GM12878 (cell line): ENCODE measurements at regions not wholly inside any gene's neighbourhood (a gene's known extent, or its start where the extent isn't known, plus 50 kb on each side); places are given as distances from the start of the nearest gene placed in this dataset.

Source experiments
- ATAC-seq: fragments of 200-7000 bp; cut with Tn5 transposase; 3 replicates; pipeline ENCODE4 v1.9.1; 2020; ENCODE audit warnings: mild to moderate bottlenecking, moderate library complexity
- BruUV-seq: library from RNA; stranded (reverse); fragments of 400-500 nt; replicated peaks from 2 replicates; lab custom pipeline; 2021; lab: Mats Ljungman, UMichigan
- CTCF ChIA-PET: fragments of 300-600 bp; sonication (Branson Sonifier 250); formaldehyde crosslinking; extraction: SDS; loops from one replicate; lab custom pipeline; 2021; ENCODE audit warnings: inconsistent platforms; lab: Yijun Ruan, JAX
- POLR2A ChIA-PET: fragments of 350-600 bp; formaldehyde crosslinking; extraction: SDS; loops from one replicate; lab custom pipeline; 2021; ENCODE audit warnings: inconsistent platforms; lab: Charles Lee
- RAD21 ChIA-PET: fragments of 300-600 bp; sonication (Branson Sonifier 250); formaldehyde crosslinking; loops from one replicate; lab custom pipeline; 2023; ENCODE audit warnings: antibody characterized with exemption; ENCODE audit not compliant: unreplicated experiment; lab: Charles Lee
- SMC1A ChIA-PET: fragments of 300-600 bp; sonication (Branson Sonifier 250); formaldehyde crosslinking; loops from one replicate; lab custom pipeline; 2023; ENCODE audit not compliant: unreplicated experiment, uncharacterized antibody; lab: Charles Lee
- DNase-seq: peaks from one replicate; pipeline ENCODE4 v3.0.0-alpha.2; 2011; ENCODE audit warnings: low read depth, low spot score
- FAIRE-seq: peaks from 3 replicates; lab custom pipeline; 2011; peaks lifted over from hg19 to GRCh38; lab: Jason Lieb, UNC
- H2AFZ ChIP-seq: 2 replicates; pipeline ENCODE4 v1.6.0; 2011; ENCODE audit warnings: low read depth, low read length, control low read depth; ENCODE audit not compliant: control insufficient read depth
- H3K27ac ChIP-seq: 2 replicates; pipeline ENCODE4 v1.5.1; 2011; ENCODE audit warnings: control low read depth; ENCODE audit not compliant: control insufficient read depth, insufficient read depth
- H3K27me3 ChIP-seq, 2 experiments: replicated peaks in 1 of 2; 2 replicates each; pipeline versions ENCODE4 v1.6.0 to v1.6.1; 2011; ENCODE audit warnings: low read length in 1 of 2; ENCODE audit not compliant: control insufficient read depth in 2 of 2, insufficient read depth in 2 of 2
- H3K36me3 ChIP-seq, 2 experiments: 2 replicates each; pipeline ENCODE4 v1.5.1; 2011; ENCODE audit warnings: low read length in 1 of 2; ENCODE audit not compliant: control insufficient read depth in 2 of 2, insufficient read depth in 2 of 2
- H3K4me1 ChIP-seq: 2 replicates; pipeline ENCODE4 v1.6.1; 2011; ENCODE audit warnings: mild to moderate bottlenecking, low read length, moderate library complexity, mixed read lengths; ENCODE audit not compliant: control insufficient read depth, insufficient read depth
- H3K4me2 ChIP-seq: 2 replicates; pipeline ENCODE4 v1.6.0; 2011; ENCODE audit warnings: control low read depth; ENCODE audit not compliant: control insufficient read depth, insufficient read depth
- H3K4me3 ChIP-seq: fragments of 200-600 bp; sonication (generic); 2 replicates; pipeline ENCODE4 v1.5.1; 2016
- H3K79me2 ChIP-seq: 2 replicates; pipeline ENCODE4 v1.6.0; 2011; ENCODE audit warnings: low read length; ENCODE audit not compliant: control insufficient read depth, insufficient read depth
- H3K9ac ChIP-seq: 2 replicates; pipeline ENCODE4 v1.8.0; 2011; ENCODE audit warnings: low read length, control low read depth, mixed read lengths; ENCODE audit not compliant: control insufficient read depth, insufficient read depth
- H3K9me3 ChIP-seq: replicated peaks from 3 replicates; pipeline ENCODE4 v1.5.1; 2011; ENCODE audit warnings: mild to moderate bottlenecking, low read length; ENCODE audit not compliant: control insufficient read depth, insufficient read depth
- H4K20me1 ChIP-seq: 2 replicates; pipeline ENCODE4 v1.6.0; 2011; ENCODE audit not compliant: control insufficient read depth, insufficient read depth
- BACH1 ChIP-seq: fragments of 450-650 bp; IDR thresholded peaks from 2 replicates; pipeline ENCODE4 v1.6.1; 2017; ENCODE audit warnings: mild to moderate bottlenecking, borderline replicate concordance
- BCL11A ChIP-seq: IDR thresholded peaks from 2 replicates; pipeline ENCODE4 v1.6.1; 2011; ENCODE audit warnings: low read depth, low read length
- BCLAF1 ChIP-seq: fragments of 450-650 bp; IDR thresholded peaks from 2 replicates; pipeline ENCODE4 v1.6.1; 2017; ENCODE audit warnings: antibody characterized with exemption, mild to moderate bottlenecking, moderate library complexity
- EGR1 ChIP-seq, 2 experiments: IDR thresholded peaks; 1 replicate in 1 of 2; 2 replicates in 1 of 2; pipeline ENCODE4 v1.6.1; 2011 to 2012; ENCODE audit warnings: low read depth in 2 of 2, low read length in 2 of 2, borderline replicate concordance in 1 of 2, mild to moderate bottlenecking in 1 of 2, moderate library complexity in 1 of 2
- FOXM1 ChIP-seq: IDR thresholded peaks from 2 replicates; pipeline ENCODE4 v1.6.1; 2012; ENCODE audit warnings: low read depth, mild to moderate bottlenecking, inconsistent platforms, low read length, moderate library complexity
- HSF1 ChIP-seq: fragments of 150-350 bp; IDR thresholded peaks from 2 replicates; pipeline ENCODE4 v1.6.1; 2014; ENCODE audit warnings: mild to moderate bottlenecking, low read depth, low read length
- MEF2A ChIP-seq: IDR thresholded peaks from 2 replicates; pipeline ENCODE4 v1.6.1; 2011; ENCODE audit warnings: low read depth, mild to moderate bottlenecking, low read length, moderate library complexity; ENCODE audit not compliant: insufficient read depth
- MEF2B ChIP-seq: fragments of 450-650 bp; IDR thresholded peaks from 2 replicates; pipeline ENCODE4 v1.6.1; 2018; ENCODE audit warnings: mild to moderate bottlenecking, moderate library complexity; ENCODE audit not compliant: partially characterized antibody, poor library complexity, severe bottlenecking
- NFIC ChIP-seq: IDR thresholded peaks from 2 replicates; pipeline ENCODE4 v1.6.1; 2012; ENCODE audit warnings: low read depth, mild to moderate bottlenecking, inconsistent platforms, low read length, moderate library complexity
- NFYA ChIP-seq: IDR thresholded peaks from 2 replicates; pipeline ENCODE4 v1.6.1; 2011; ENCODE audit warnings: low read depth, mild to moderate bottlenecking, low read length, improper control_type of control experiment, borderline replicate concordance
- POLR2AphosphoS2 ChIP-seq: IDR thresholded peaks from 2 replicates; pipeline ENCODE4 v1.6.1; 2011; ENCODE audit warnings: low read depth, mild to moderate bottlenecking, low read length, improper control_type of control experiment, moderate library complexity
- POLR2AphosphoS5 ChIP-seq: IDR thresholded peaks from 2 replicates; pipeline ENCODE4 v1.6.1; 2011; ENCODE audit warnings: mild to moderate bottlenecking, low read length, inconsistent platforms
- POU2F2 ChIP-seq: IDR thresholded peaks from 3 replicates; pipeline ENCODE4 v1.6.1; 2011; ENCODE audit warnings: low read depth, mild to moderate bottlenecking, low read length, borderline replicate concordance
- SMAD5 ChIP-seq: IDR thresholded peaks from 2 replicates; pipeline ENCODE4 v1.6.1; 2016; ENCODE audit warnings: antibody characterized with exemption, low read depth
- WRNIP1 ChIP-seq: IDR thresholded peaks from 2 replicates; pipeline ENCODE4 v1.6.1; 2011; ENCODE audit warnings: low read depth, low read length, improper control_type of control experiment, borderline replicate concordance
- ZNF274 ChIP-seq: IDR thresholded peaks from one replicate; pipeline ENCODE4 v1.8.0; 2011; ENCODE audit not compliant: insufficient read length, insufficient read depth
- ZNF622 ChIP-seq: fragments of 450-650 bp; IDR thresholded peaks from 2 replicates; pipeline ENCODE4 v1.6.1; 2017; ENCODE audit warnings: mild to moderate bottlenecking, inconsistent platforms
- WGBS: methylation state at CpG from one replicate; pipeline ENCODE4 v1.1.6; 2016; ENCODE audit warnings: low lambda C conversion rate; ENCODE audit not compliant: insufficient replicate concordance, insufficient coverage; ENCODE audit errors: missing lambda C conversion rate; 5-methylcytosine and 5-hydroxymethylcytosine counted together
- in situ Hi-C: fragments of 300-500 bp; cut with MboI; formaldehyde crosslinking; loops from 9 replicates; pipeline ENCODE4 v1.14.3; 2018; ENCODE audit warnings: mixed read lengths
- intact Hi-C: fragments of 100-400 bp; cut with micrococcal nuclease; formaldehyde crosslinking; loops from one replicate; pipeline ENCODE4 v1.14.2; 2022; ENCODE audit not compliant: unreplicated experiment

- ChIA-PET SMC1A (interaction anchor here (0.9 kb wide), 1 partner anchor 15 kb away, joined by 3 read pairs; no protein-coding TSS in a partner anchor), POLR2A (no interaction called here), CTCF (no interaction called here), RAD21 (no interaction called here)
- in situ Hi-C loops (no loop called here), intact Hi-C loops (no loop called here)
- Histone ChIP-seq H3K4me3 (no peak overlapping the region), H3K27ac (no peak overlapping the region), H3K9me3 (no peaks in the 10 kb centered on the region), H3K79me2 (no peaks in the 10 kb centered on the region), H3K4me1 (no peaks in the 10 kb centered on the region), H2AFZ (no peak overlapping the region; the same call in 1 of the 2 replicates), H3K4me2 (no peak overlapping the region), H3K36me3 (no peaks in the 10 kb centered on the region), H4K20me1 (no peaks in the 10 kb centered on the region), H3K27me3 (no peaks in the 10 kb centered on the region), H3K9ac (no peak overlapping the region)
- BruUV-seq, result no TSS peak
- ATAC-seq, result no peak
- no peak for FAIRE-seq
- TF ChIP-seq BCL11A (no peak), HSF1 (no peak), SMAD5 (no peak), ZNF274 (no peak), POLR2AphosphoS2 (no peak), MEF2A (no peak), WRNIP1 (no peak), ZNF622 (no peak), BACH1 (no peak), NFIC (no peak), POU2F2 (no peak), POLR2AphosphoS5 (no peak), BCLAF1 (no peak), FOXM1 (no peak), EGR1 (IDR thresholded peaks at IDR 0.05; ENCODE audit: borderline replicate concordance in 1 of 2, low read depth in 2 of 2, low read length in 2 of 2) (no peak), MEF2B (no peak), NFYA (no peak)
- DNase-seq, result no peak
- 100% methylated on average over 1 of the region's 1 CpG for WGBS
Observed at GRCh38 chr14:54189333-54189732, 207.5 kb upstream of the CDKN3 start.
